ENCODE measurements at regions not wholly inside any gene's neighbourhood (a gene's known extent, or its start where the extent isn't known, plus 50 kb on each side); places are given as distances from the start of the nearest gene placed in this dataset.
"Not testable (repeated sequence)": the region's sequence is repeated elsewhere in the genome, so short reads cannot be mapped to it uniquely, and the experiment has no call there.

DNA sequence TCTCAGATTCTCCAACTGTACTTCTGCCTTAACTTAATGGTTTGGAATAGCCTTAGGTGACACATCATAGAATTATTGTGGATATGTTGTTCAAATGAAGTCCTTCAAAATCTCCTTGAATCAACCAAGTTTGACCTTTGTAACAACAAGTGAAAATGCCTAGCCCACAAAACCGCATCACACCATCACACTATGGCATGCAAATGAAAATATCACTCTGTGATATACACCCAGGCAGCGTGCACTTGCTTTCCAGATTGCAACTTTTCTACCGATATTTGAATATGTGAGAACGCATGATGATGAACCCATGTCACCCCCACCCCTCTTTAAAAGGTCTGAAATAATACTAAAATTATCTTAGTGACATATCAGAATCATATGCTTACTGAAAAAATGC, 656.7 kb downstream of the GABRG1 start (continued):
- no peak for TF ChIP-seq TAF1 (IDR thresholded peaks at IDR 0.05; ENCODE audit: borderline replicate concordance, low read depth, low read length)

DNA sequence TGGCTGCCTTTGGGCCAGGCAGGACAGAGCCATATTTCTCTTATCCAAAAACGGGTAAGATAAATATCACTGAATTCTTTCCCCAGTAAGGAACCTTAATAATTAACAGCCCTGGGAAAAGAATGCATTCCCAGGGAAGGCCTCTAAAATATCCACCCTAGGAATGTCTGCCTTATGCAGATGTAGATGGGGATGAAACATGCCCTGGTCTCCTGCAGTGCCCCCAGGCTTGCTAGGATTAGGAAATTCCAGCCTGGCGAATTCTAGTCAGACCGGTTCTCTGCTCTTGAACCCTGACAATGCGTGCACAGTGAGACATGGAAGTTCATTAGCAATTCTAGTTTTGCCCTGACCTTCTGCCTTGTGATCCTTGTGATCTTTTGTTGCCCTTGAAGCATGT, 663.7 kb downstream of the GABRG1 start:
- H3K4me1 ChIP-seq (ENCODE audit: control insufficient read depth, insufficient read depth, low read length); H3K4me3 ChIP-seq; POLR2A ChIA-PET; H2AFZ ChIP-seq (ENCODE audit: control insufficient read depth, low read depth, low read length); intact Hi-C loops (cut with micrococcal nuclease; ENCODE audit: unreplicated experiment); H3K79me2 ChIP-seq (ENCODE audit: control insufficient read depth, insufficient read depth, low read length); FAIRE-seq; H3K27ac ChIP-seq (ENCODE audit: control insufficient read depth, insufficient read depth); RAD21 ChIA-PET (ENCODE audit: unreplicated experiment); H3K9me3 ChIP-seq (replicated peaks; ENCODE audit: control insufficient read depth, insufficient read depth, low read length); H3K9ac ChIP-seq (ENCODE audit: control insufficient read depth, insufficient read depth, low read length); H3K36me3 ChIP-seq (ENCODE audit: control insufficient read depth in 2 of 2, insufficient read depth in 2 of 2, low read length in 1 of 2); CTCF ChIA-PET; H4K20me1 ChIP-seq (ENCODE audit: control insufficient read depth, insufficient read depth); H3K4me2 ChIP-seq (ENCODE audit: control insufficient read depth, insufficient read depth); ATAC-seq; DNase-seq (ENCODE audit: low read depth, low spot score); SMC1A ChIA-PET (ENCODE audit: uncharacterized antibody, unreplicated experiment); BruUV-seq (replicated peaks); H3K27me3 ChIP-seq (replicated peaks in 1 of 2; ENCODE audit: control insufficient read depth in 2 of 2, insufficient read depth in 2 of 2, low read length in 1 of 2): not testable (repeated sequence)
- 22% methylated on average over 4 of the region's 4 CpGs for WGBS (ENCODE audit: insufficient coverage, insufficient replicate concordance, low lambda C conversion rate, missing lambda C conversion rate)
- in situ Hi-C loops (cut with MboI): loop anchor here (25.0 kb wide), 1 partner anchor 802 kb away; no protein-coding TSS in a partner anchor

DNA sequence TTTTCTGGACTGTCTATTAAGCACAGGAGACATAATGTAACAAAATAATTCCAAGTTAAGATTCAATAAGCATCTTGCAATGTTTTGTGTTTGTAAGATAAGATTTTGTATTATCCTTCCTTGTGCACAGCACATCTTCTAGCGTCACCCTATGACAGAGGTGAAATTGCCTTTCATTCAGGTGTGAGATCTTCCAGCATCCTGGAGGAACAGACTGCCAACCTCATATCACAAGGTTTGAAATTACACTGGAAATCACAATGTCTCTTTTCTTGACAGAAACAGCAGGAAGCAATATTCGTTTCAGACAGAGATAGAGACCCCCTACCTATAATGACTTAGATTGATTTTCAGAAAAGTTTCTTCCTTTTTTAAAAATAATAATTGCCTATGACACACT, 668.6 kb downstream of the GABRG1 start:
- FAIRE-seq: no peak

More for the DNA sequence above, 668.6 kb downstream of the GABRG1 start:
- intact Hi-C loops (cut with micrococcal nuclease; ENCODE audit: unreplicated experiment) (no loop called here), in situ Hi-C loops (cut with MboI) (loop anchor here (25.0 kb wide), 1 partner anchor 807 kb away; no protein-coding TSS in a partner anchor)
- no peak for ATAC-seq
- TF ChIP-seq ESRRA (IDR thresholded peaks at IDR 0.05; ENCODE audit: low read length) (no peak), CREM (IDR thresholded peaks at IDR 0.05; ENCODE audit: low read depth) (no peak)
- TF ChIP-seq, protein P1, sequence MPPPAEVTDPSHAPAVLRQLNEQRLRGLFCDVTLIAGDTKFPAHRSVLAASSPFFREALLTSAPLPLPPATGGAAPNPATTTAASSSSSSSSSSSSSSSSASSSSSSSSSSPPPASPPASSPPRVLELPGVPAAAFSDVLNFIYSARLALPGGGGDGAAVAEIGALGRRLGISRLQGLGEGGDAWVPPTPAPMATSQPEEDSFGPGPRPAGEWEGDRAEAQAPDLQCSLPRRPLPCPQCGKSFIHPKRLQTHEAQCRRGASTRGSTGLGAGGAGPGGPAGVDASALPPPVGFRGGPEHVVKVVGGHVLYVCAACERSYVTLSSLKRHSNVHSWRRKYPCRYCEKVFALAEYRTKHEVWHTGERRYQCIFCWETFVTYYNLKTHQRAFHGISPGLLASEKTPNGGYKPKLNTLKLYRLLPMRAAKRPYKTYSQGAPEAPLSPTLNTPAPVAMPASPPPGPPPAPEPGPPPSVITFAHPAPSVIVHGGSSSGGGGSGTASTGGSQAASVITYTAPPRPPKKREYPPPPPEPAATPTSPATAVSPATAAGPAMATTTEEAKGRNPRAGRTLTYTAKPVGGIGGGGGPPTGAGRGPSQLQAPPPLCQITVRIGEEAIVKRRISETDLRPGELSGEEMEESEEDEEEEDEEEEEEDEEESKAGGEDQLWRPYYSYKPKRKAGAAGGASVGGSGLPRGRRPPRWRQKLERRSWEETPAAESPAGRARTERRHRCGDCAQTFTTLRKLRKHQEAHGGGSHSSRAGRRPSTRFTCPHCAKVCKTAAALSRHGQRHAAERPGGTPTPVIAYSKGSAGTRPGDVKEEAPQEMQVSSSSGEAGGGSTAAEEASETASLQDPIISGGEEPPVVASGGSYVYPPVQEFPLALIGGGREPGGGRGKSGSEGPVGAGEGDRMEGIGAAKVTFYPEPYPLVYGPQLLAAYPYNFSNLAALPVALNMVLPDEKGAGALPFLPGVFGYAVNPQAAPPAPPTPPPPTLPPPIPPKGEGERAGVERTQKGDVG (CRISPR knock-in tag; IDR thresholded peaks at IDR 0.05): no peak
- Histone ChIP-seq H3K4me2 (ENCODE audit: control insufficient read depth, insufficient read depth) (no peak overlapping the region), H3K27ac (ENCODE audit: control insufficient read depth, insufficient read depth) (no peak overlapping the region), H2AFZ (ENCODE audit: control insufficient read depth, low read depth, low read length) (no peak overlapping the region), H3K4me1 (ENCODE audit: control insufficient read depth, insufficient read depth, low read length) (no peaks in the 10 kb centered on the region), H3K36me3 (ENCODE audit: control insufficient read depth in 2 of 2, insufficient read depth in 2 of 2, low read length in 1 of 2) (no peaks in the 10 kb centered on the region), H3K27me3 (replicated peaks in 1 of 2; ENCODE audit: control insufficient read depth in 2 of 2, insufficient read depth in 2 of 2, low read length in 1 of 2) (no peaks in the 10 kb centered on the region), H3K9me3 (replicated peaks; ENCODE audit: control insufficient read depth, insufficient read depth, low read length) (no peaks in the 10 kb centered on the region), H4K20me1 (ENCODE audit: control insufficient read depth, insufficient read depth) (no peaks in the 10 kb centered on the region), H3K9ac (ENCODE audit: control insufficient read depth, insufficient read depth, low read length) (no peak overlapping the region), H3K4me3 (no peak overlapping the region), H3K79me2 (ENCODE audit: control insufficient read depth, insufficient read depth, low read length) (no peaks in the 10 kb centered on the region)
- ChIA-PET SMC1A (ENCODE audit: uncharacterized antibody, unreplicated experiment) (no interaction called here), CTCF (no interaction called here), RAD21 (ENCODE audit: unreplicated experiment) (no interaction called here), POLR2A (no interaction called here)
- no TSS peak for BruUV-seq (replicated peaks)
- 9% methylated on average over 2 of the region's 2 CpGs for WGBS (ENCODE audit: insufficient coverage, insufficient replicate concordance, low lambda C conversion rate, missing lambda C conversion rate)
- DNase-seq (ENCODE audit: low read depth, low spot score): no peak

All from GM12878 (cell line).